ENCODE measurements at regions not wholly inside any gene's neighbourhood (a gene's known extent, or its start where the extent isn't known, plus 50 kb on each side); places are given as distances from the start of the nearest gene placed in this dataset.
"Not testable (repeated sequence)": the region's sequence is repeated elsewhere in the genome, so short reads cannot be mapped to it uniquely, and the experiment has no call there.

DNA sequence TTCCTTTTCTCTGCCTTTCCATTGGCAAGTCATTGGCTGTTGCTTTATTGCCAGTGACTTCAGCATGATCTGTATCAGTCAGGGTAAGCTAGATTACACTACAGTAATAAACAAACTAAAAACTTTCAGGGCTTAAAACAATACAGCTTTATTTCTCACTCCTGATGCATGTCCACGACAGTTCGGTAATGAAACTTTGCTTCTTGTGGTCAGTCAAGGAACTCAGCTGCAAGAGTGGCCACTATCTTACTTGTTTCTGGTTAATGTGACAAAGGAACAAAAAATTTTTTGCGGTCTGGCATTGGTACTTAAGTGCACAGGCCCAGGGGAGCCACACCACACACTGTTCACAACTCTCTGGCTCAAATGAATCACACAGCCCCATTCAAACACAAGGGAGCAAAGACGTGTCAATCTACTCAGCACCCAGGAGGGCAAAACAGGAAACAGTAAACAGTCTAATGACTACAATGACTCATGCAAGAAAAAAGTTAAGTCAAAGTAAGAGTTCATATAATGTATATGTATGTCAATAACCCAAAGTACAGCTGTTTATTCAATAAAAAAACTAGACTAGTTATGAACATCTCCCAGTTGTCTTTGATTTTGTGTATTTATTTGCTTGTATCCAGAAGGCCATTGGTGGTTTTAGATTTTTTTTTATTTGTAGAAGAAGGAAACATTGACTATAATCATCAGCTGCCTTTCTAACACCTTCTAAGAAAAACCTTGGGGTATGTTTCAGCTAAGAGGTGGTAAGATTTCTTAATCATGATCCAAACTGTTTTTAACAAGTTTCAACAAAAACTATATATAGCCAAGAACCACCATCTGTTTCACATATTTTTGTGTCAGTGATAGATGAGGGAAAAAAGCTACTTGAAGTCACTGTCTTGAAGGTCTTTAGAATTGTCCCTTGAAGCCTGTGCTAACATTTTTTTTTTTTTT, 134.4 kb upstream of the FAM3C start:
- DNase-seq (ENCODE audit: low read depth in 4 of 4, low spot score in 1 of 4): peak in 3 of 4 experiments; percentile 2 to 16 (median 9)

DNA sequence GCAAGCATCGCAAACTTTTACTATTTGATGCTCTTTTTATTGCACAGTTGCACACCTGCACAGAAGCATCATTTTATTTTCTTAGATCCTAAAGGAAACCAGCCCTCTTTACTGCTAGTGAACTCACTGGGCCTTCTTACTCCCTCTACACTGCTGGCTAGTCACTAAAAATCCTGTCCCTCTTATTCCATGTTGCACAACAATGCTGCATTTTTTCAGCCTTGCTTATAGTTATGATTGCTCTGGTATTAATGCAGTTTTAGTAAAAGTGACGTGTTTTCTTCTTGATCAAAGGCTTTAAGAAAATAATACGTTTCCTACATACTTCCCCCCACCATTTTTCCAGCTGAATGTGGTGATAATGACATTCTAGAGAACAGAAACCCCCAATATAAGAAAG, 132.9 kb upstream of the FAM3C start:
- no peak for DNase-seq (ENCODE audit: low read depth in 4 of 4, low spot score in 1 of 4)

DNA sequence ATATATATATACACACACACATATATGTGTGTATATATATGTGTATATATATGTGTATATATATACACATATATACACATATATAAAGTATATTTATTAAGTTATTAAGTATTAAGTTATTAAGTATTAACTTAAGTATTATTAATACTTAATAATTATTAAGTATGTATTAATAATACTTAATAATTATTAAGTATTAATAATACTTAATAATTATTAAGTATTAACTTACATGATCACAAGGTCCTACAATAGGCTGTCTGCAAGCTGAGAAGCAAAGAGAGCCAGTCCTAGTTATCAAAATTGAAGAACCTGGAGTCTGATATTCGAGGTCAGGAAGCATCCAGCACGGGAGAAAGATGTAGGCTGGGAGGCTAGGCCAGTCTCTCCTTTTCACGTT, 130.1 kb upstream of the FAM3C start:
- DNase-seq (ENCODE audit: low read depth in 4 of 4, low spot score in 1 of 4): not testable (repeated sequence)

DNA sequence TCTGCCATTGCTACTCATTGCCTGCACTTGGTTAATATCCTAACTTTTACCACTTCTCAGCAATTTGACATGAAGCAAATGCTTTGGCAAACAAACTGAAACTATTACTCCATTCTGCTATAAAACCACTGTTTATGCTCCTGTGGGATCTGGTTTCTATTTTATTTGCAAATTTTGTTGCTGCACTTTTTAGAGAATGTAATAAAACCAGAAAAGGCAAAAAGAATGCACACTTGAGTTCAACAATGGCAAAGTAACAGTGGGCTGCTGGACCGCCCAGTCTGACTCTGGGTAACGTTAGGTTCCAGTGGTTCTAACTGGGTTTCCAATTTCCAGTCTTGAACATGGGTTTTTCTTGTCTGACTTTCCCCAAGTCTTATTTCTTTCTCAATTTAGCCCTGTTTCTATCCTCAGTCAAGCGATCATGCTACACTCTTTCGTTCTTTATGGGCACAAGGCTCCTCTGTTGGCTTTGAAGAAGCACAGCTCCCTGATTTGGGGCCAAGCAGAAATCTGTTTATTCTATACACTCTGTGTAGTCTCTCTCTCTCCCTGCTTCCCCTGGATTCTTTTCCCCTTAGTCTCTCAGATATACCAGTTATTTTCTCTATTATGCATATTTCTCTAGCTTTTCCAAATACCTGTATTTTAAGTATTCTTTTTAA, 129.2 kb upstream of the FAM3C start:
- no peak for DNase-seq (ENCODE audit: low read depth in 4 of 4, low spot score in 1 of 4)

DNA sequence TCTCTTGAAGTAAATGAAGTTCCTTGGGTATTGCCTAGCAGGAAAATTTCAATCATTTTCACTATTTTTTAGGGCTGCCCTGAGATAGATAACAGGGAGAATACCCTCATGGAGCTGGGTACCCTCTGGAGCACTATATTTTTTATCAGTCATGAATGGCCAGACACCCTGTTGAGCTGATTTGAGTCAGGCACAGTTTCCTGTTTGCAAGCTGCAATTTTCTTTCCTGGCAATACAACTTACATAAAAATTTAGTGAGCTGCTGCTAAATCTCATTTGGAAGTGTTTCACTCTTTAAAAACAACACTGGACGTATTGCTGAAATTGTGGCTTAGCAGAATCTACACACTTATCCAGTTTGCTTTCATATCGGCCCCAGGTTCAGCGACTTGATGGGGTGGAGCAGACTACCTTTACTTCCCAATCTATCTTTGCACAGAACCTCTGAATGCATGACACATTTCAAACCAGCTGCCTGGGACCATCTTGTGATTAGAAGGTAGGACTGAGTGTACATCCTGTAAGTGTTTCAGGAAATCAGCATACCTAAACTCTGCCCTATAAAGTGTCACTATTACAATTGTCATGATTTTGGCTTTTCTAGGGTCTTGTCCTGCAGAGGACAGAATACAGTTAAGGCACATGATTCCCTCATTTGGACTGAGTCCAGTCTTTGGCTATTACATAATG, 125.7 kb upstream of the FAM3C start:
- DNase-seq (ENCODE audit: low read depth in 4 of 4, low spot score in 1 of 4): no peak

DNA sequence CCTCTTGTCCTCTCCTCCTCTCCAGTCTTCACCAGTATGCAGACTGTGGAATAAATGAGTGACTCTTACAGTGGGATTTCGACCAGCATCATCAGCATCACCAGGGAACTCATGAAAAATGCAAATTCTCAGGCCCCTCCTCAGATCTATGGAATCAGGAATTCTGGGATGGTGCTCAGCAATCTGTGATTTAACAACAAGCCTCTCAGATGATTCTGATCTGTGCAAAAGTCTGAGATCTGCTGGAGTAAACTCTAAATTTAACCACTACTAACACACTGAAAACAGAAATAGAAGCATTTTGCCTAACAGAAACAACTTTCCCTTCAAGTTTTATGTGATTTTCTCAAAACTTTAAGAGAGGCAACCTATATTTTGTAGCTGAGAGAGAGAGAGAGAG, 124.8 kb upstream of the FAM3C start:
- DNase-seq (ENCODE audit: low read depth in 4 of 4, low spot score in 1 of 4): no peak

DNA sequence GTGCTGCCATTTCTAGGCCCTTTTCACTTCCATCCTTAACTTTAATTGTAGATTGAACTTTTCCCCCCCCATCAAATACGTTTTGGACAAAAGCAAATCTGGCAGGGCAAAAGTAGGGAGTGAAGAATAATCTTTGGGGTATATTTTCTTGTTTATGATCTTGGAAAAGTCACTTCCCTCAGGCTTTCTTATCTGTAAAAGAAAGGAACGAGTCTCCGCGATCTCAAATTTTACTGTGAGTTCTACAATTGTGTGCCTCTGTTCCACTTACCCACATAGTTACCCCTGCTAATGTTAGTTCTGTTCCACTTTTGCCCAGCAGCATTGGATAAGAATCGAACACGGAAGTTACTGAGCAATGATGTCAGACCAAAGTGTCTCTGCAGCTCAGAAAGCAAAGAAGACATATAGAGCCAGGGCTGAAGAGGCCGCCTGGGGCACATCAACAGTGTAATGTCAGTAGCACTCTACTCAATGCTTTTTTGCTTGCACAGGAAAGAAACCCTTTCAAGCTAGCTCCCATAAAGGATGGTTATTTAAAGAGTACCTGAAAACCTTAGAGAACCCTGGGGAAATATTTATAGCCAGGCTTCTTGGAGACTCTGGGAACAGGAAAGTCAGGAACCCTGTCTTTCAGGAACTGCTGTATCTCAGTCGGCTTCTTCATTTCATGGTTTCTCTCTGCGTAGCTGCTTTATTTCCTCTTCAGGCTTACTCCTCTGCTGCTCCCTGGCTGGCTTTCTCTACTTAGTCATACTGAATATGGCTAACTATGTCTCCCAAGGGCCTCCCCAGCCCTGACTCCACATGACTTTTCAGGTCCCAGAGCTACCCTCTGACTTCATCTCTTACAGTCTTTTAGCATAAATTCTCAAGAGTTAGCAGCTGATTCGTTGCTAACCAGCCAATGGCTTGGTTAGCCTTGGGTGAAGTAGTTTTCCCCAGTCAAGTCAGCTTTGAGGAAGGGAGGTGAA, 123.7 kb upstream of the FAM3C start:
- no peak for DNase-seq (ENCODE audit: low read depth in 4 of 4, low spot score in 1 of 4)

DNA sequence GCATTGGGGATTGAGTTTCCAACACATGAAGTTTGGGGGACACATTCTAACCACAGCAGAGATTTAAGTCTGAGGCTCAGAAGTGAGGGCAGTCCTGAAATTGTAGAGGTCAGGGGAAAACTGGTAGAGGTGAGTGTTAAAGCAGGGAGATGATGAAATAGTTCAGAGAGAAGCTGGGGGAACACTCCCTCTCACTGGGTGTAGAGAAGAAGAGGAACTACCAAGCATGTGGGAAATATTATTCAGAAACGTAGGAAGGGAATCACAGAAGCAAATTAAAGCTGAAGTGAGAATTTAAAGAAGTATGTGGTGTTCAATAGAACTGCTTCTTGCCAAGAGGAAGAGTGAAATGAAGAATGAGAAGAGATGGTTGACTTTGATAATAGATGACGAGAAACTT, 121.5 kb upstream of the FAM3C start:
- no peak for DNase-seq (ENCODE audit: low read depth in 4 of 4, low spot score in 1 of 4)

DNA sequence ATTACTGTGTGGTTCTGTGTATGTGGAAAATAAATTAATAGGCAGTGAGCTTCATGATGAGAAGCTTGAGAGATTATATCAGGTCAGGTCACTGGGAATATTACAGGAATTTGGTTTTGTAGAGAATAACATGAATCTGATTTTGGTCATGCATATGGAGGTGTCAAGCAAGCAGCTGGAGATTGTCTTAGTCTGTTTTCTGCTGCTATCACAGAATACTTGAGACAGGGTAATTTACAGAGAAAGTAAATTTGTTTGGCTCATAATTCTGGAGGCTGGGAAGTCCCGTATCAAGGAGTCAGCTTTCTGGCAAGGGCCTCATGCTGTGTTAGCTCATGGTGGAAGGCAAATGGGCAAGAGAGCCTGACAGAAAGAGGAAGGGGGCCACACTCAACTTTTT, 120.7 kb upstream of the FAM3C start:
- no peak for DNase-seq (ENCODE audit: low read depth in 4 of 4, low spot score in 1 of 4)

DNA sequence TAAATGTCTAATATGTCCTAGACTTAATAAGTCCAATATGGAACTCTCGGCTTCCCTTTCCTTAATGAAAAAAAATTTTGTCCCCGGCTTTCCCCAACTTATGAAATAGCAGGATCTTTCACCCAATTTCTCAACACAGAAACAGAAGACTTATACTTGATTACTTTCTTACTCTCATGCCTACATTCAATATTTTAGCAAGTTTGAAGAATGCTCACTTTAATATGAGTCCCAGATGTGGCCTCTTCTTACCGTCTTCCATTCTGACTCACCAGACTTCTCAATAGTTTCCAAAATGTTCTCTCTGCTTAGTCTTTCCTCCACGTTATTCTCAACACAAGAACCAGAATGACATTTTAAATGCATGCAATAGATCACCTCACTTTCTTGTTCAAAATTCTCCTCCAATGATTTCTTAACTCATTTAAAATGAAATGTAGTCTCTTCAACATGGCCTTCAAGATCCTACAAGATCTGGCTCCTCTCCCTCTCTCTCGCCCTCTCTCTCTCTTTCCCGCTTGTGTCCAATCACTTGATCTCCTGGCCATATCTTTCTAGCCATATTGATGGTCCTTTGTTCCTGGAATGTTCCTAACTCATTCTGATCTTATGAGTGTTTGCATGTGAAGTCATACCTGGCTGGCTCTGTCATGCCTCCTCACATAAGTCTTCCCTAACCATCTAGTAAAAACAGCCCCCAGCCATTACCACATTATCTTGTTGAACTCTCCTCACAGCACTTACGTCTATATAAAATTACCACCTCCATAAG, 119.7 kb upstream of the FAM3C start:
- no peak for DNase-seq (ENCODE audit: low read depth in 4 of 4, low spot score in 1 of 4)

DNA sequence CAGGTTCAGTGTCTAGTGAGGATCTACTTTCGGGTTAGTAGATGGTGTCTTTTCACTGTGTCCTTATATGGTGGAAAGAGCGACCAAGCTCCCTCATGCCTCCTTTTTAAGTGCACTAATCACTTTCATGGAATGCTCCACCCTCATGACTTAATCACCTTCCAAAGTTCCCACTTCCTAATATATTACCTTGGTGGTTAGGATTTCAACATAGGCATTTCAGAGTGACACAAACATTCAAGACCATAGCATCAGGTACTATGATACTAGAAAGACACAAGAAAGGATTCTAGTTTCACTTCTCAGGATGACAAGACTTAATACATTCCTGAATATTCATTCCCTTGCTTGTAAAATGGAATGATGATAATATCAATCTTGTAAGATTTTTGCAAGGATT, 119.1 kb upstream of the FAM3C start:
- DNase-seq (ENCODE audit: low read depth in 4 of 4, low spot score in 1 of 4): no peak

DNA sequence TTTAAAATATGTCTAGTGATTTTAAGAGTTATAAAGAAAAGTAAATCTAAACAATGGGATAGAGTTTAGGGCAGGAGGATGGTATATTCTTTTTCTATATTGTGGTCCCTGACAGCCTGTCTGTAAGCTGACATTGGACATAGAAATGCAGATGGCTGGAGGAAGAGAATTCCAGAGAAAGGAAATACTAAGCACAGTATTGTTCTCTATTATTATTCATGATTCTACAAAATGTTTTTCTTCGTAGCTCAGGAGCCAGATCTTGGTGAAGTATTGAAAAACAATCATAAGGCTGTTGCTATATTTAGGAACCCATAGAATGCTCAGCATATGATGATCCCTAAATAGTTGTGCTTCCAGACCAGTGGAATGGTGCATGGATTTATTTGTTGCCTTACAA, 117.0 kb upstream of the FAM3C start:
- DNase-seq (ENCODE audit: low read depth in 4 of 4, low spot score in 1 of 4): no peak

DNA sequence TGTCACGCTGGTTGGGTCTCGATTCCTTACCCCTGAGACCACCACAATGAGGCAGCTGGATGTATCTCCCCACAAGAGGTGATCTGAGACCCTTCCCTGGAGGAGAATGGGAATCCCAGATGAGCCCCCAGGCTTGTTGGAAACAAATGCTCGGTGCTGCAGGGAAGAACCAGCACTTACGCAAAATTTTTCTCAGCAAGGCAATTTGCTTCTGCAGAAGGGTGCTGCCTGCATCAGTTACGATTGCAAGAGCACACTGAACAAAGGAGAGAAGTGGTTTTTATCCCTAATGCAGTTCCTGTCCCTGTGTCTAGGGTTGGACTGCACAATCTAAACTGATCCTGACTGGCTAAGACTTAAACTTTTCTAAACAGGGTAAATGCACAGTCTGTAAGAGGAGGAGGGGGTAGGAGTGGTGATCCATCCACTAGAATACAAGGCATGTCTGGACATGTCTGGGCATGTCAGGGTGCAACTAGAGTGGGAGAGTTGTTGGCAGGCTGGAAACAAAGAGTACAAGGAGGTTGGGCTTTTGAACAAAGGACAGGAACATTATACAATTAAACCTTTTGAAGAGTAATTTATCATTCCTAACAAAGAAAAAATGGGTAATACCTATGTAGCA, 114.9 kb upstream of the FAM3C start:
- no peak for DNase-seq (ENCODE audit: low read depth in 4 of 4, low spot score in 1 of 4)

DNA sequence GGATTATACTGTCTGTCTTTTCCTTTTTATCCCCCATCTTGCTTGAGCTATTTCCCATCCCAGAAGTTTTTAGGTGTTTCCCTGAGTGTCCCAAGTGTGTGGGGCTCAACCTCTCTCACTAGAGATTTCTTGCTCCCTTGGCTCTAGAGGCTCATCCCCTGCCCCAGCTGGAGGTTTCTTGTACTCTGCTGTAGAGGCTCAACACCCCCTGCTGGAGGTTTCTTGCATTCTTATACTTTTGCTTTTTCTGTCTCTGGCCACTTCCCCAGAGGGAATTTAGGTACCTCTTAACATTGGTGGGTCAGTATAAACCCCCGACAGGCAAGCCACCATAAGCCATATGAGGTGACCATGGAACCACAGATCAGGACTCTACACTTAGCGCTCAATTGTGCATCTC, 114.2 kb upstream of the FAM3C start:
- no peak for DNase-seq (ENCODE audit: low read depth in 4 of 4, low spot score in 1 of 4)

DNA sequence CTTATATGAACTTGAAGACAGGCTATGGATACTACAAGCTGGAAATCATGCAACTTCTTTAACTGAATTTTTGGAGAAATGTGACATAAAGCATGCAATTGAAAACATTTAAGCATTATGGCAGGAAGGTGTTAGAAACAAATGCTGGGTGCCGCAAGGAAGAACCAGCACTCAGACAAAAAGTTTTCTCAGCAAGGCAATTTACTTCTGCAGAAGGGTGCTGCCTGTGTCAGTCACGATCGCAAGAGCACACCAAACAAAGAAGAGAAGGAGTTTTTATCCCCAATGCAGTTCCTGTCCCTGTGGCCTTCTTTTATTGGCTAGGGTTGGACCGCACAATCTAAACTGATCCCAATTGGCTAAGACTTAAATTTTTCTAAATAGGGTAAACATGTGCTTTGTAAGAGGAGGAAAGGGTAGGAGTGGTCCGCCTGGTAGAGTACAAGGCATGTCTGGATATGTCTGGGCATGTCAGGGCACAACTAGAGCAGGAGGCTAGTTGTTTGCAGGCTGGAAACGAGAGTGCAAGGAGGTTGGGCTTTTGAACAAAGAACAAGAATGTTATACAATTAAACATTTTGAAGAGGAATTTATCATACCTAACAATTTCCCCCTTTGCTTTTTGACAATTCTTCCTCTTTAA, 109.6 kb upstream of the FAM3C start:
- DNase-seq (ENCODE audit: low read depth in 4 of 4, low spot score in 1 of 4): no peak

DNA sequence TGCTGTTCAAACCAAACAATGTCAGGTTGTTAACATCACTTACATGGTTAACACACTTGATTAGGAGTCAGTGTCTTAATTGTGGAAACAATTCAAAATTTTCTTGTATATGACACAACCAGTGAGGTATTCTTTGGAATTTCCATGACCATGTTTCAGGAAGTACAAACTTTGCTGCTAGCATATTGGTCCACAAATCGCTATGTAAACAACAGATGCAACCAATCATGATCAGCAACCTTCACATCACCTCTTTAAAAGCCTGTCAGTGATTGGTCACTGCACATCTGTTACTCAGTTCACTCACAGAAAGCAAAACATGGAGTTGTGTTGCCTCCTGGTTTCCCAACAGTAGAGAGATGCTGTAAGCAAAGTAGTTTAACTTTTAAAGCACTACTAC, 108.9 kb upstream of the FAM3C start:
- DNase-seq (ENCODE audit: low read depth in 4 of 4, low spot score in 1 of 4): no peak

DNA sequence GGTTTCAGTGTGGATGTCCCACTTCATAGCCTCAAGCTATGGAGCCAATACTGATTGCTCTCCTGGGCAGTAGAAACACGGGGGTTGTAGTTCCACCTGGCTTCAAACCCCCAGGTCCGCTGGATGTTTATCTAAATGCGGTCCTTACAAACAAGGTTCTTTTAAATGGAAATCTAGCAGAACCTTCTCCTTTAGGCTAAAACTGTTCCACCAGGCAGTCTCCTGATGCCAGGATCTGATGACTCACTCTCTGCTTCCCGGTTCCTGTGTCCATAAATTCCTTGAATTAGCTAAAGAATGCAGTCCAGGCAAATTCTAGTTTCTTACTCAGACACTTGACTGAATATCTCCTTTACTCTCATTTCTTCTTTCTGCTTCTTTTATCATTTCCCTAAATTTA, 108.4 kb upstream of the FAM3C start:
- no peak for DNase-seq (ENCODE audit: low read depth in 4 of 4, low spot score in 1 of 4)

DNA sequence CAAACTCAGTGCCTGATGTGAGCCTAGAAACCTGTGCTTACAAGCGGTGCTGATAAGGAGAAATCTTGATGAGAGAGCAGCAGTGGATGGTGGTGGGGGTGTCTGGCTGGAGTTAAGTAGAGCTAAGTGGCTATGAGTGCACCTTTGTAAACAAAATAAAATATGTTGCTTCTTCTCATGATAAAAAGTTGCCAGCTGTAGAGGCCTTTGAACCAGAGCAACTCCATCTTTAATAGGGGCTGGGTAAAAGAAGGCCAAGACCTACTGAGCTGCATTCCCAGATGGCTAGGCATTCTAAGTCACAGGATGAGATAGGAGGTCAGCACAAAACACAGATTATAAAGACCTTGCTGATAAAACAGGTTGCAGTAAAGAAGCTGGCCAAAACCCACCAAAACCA, 107.6 kb upstream of the FAM3C start:
- no peak for DNase-seq (ENCODE audit: low read depth in 4 of 4, low spot score in 1 of 4)

DNA sequence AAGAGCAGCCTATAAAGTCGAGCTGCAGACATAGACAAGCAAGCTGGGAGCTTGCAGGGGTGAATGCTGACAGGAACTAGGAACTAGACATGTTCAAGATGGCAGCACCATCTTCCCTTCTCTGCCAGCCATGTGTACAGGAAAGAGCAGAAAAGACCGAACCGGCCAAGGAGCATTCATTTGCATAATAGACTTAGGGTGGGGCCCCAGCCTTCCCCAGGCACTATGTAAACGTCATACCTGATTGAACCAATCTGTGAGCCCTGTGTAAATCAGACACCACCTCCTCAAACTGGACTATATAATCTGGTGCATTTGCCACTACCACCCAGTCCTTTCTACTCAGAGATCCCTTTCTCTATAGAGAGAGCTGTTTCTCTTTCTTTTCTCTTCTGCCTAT, 106.9 kb upstream of the FAM3C start:
- no peak for DNase-seq (ENCODE audit: low read depth in 4 of 4, low spot score in 1 of 4)

Data from stimulated activated CD4-positive, alpha-beta T cell treated with anti-CD3 and anti-CD28 coated beads, Interleukin-1b, Interleukin-23, amount 100 ng/mL, for 24 hours (primary cell).